ENCODE measurements at regions not wholly inside any gene's neighbourhood (a gene's known extent, or its start where the extent isn't known, plus 50 kb on each side); places are given as distances from the start of the nearest gene placed in this dataset.
"Not testable (repeated sequence)": the region's sequence is repeated elsewhere in the genome, so short reads cannot be mapped to it uniquely, and the experiment has no call there.

DNA sequence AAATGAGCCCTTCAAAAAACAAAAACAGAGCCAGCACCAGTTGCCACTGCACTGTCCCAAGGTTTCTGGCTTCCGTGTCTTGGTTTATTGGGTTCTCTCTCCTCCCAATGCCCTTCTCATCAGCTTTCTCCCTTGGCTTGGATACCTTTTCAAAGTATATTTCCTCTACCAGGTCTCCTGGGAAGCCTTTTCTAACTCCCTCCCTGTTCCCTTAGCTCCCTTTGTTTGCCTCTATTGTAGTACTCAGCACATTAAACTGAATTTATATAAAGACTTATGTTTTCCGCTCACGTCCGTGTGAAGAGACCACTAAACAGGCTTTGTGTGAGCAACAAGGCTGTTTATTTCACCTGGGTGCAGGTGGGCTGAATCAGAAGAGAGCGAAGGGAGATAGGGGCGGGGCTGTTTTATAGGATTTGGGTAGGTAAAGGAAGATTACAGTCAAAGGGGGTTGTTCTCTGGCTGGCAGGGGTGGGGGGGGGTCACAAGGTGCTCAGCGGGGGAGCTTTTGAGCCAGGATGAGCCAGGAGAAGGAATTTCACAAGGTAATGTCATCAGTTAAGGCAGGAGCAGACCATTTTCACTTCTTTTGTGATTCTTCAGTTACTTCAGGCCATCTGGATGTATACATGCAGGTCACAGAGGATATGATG, 89.7 kb upstream of the DNAH14 start:
- TF ChIP-seq, protein P1, sequence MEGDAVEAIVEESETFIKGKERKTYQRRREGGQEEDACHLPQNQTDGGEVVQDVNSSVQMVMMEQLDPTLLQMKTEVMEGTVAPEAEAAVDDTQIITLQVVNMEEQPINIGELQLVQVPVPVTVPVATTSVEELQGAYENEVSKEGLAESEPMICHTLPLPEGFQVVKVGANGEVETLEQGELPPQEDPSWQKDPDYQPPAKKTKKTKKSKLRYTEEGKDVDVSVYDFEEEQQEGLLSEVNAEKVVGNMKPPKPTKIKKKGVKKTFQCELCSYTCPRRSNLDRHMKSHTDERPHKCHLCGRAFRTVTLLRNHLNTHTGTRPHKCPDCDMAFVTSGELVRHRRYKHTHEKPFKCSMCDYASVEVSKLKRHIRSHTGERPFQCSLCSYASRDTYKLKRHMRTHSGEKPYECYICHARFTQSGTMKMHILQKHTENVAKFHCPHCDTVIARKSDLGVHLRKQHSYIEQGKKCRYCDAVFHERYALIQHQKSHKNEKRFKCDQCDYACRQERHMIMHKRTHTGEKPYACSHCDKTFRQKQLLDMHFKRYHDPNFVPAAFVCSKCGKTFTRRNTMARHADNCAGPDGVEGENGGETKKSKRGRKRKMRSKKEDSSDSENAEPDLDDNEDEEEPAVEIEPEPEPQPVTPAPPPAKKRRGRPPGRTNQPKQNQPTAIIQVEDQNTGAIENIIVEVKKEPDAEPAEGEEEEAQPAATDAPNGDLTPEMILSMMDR (IDR thresholded peaks at IDR 0.05; ENCODE audit: low read depth, low read length, missing input control): not testable (repeated sequence)
- TF ChIP-seq SP1, YY1 (IDR thresholded peaks at IDR 0.05): not testable (repeated sequence)
- TF ChIP-seq, protein P2, sequence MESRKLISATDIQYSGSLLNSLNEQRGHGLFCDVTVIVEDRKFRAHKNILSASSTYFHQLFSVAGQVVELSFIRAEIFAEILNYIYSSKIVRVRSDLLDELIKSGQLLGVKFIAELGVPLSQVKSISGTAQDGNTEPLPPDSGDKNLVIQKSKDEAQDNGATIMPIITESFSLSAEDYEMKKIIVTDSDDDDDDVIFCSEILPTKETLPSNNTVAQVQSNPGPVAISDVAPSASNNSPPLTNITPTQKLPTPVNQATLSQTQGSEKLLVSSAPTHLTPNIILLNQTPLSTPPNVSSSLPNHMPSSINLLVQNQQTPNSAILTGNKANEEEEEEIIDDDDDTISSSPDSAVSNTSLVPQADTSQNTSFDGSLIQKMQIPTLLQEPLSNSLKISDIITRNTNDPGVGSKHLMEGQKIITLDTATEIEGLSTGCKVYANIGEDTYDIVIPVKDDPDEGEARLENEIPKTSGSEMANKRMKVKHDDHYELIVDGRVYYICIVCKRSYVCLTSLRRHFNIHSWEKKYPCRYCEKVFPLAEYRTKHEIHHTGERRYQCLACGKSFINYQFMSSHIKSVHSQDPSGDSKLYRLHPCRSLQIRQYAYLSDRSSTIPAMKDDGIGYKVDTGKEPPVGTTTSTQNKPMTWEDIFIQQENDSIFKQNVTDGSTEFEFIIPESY (IDR thresholded peaks at IDR 0.05): not testable (repeated sequence)

Data from liver (tissue), 3 donors.